D721Med (cell line): ENCODE measurements at regions not wholly inside any gene's neighbourhood (a gene's known extent, or its start where the extent isn't known, plus 50 kb on each side); places are given as distances from the start of the nearest gene placed in this dataset.

Source experiments
- DNase-seq: peaks from one replicate; pipeline ENCODE4 v3.0.0; 2011; ENCODE audit warnings: low spot score; ENCODE audit not compliant: insufficient read length
- FAIRE-seq: peaks from 2 replicates; lab custom pipeline; 2011; peaks lifted over from hg19 to GRCh38; lab: Jason Lieb, UNC
- TF ChIP-seq, protein P1 (sequence below): IDR thresholded peaks from 2 replicates; pipeline ENCODE4 v1.5.1; 2012; ENCODE audit warnings: mild to moderate bottlenecking, control low read depth; ENCODE audit not compliant: insufficient read depth; ENCODE audit errors: missing control alignments

DNA sequence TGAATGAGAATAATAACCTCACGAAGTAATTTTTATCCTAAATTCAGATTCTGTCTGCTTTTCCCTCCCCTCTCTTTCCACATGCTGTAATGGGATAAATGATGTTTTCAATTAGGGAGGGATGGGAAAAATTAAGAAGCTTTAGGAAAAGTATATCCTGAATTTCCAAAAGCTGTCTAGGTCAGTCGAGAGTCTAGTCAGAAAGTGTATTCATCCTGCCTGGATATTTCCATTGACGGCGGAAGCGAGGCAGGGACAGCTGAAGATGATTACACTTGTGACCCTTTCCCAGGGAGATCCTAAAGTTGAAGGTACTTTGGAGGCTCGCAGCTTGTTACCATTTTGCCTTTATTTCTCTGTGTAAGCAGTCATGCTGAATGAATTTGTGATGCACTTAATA, 204.1 kb downstream of the ZNF365 start:
- FAIRE-seq (no peak), DNase-seq (no peak)
- TF ChIP-seq, protein P1, sequence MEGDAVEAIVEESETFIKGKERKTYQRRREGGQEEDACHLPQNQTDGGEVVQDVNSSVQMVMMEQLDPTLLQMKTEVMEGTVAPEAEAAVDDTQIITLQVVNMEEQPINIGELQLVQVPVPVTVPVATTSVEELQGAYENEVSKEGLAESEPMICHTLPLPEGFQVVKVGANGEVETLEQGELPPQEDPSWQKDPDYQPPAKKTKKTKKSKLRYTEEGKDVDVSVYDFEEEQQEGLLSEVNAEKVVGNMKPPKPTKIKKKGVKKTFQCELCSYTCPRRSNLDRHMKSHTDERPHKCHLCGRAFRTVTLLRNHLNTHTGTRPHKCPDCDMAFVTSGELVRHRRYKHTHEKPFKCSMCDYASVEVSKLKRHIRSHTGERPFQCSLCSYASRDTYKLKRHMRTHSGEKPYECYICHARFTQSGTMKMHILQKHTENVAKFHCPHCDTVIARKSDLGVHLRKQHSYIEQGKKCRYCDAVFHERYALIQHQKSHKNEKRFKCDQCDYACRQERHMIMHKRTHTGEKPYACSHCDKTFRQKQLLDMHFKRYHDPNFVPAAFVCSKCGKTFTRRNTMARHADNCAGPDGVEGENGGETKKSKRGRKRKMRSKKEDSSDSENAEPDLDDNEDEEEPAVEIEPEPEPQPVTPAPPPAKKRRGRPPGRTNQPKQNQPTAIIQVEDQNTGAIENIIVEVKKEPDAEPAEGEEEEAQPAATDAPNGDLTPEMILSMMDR = no peak

DNA sequence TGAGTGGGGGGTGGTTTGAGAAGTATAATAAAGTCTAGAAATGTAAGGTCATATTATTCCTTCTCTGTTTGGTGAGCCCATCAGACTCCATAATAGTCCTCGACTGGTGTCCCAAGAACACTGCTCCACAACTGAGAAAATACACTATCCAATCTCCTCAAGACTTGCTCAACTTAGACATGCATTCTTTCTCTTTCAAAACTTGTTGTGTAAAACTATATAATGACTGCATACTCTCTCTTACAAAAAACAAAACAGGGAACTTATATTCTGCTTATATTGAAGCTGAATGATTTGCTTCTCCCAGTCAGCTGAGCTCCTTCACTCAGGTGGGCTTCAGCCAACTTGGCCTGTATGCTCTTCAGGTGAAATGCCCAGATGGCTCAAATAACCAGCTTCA, 204.7 kb downstream of the ZNF365 start:
- FAIRE-seq (no peak), DNase-seq (no peak)
- TF ChIP-seq, protein P1 = no peak

DNA sequence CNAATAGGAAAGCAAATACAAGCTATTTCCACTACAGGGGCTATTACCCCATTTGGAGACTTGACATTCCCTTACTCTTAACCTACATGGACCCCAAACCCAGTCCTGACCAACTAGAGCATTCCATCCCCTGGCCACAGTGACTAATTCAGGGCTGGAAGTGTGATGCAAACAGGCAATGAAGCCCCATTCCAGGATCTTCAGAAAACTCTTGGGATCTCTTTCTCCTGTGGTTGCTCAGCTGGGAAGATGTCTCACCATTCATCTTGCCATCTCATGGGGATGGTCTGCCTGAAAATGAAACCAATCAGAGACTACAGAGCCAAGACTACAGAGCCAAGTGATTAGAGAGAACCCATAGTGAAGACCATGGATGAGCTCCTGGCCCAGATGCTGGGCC, 206.2 kb downstream of the ZNF365 start:
- FAIRE-seq = no peak
- TF ChIP-seq, protein P1 = no peak
- no peak for DNase-seq

DNA sequence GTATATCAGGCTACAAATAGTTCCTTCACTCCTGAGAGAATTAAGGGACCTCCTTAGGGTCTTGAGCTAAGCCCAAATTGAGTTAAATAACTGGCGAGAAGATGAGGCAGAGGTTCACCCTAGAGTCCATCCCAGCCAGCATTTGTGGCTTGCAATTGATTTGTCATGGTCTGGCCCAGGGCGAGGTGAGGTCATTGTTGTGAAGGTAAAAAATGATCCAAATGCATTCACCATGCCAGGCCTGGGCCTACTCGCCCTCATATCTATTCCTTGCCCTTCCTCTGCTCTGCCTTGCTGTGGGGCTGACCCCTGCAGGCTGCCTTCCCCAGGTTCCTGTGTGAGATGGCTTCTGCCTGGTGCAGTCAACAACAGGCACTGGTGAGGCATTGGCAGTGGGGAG, 207.2 kb downstream of the ZNF365 start:
- DNase-seq (no peak), FAIRE-seq (no peak)
- TF ChIP-seq, protein P1 = no peak

DNA sequence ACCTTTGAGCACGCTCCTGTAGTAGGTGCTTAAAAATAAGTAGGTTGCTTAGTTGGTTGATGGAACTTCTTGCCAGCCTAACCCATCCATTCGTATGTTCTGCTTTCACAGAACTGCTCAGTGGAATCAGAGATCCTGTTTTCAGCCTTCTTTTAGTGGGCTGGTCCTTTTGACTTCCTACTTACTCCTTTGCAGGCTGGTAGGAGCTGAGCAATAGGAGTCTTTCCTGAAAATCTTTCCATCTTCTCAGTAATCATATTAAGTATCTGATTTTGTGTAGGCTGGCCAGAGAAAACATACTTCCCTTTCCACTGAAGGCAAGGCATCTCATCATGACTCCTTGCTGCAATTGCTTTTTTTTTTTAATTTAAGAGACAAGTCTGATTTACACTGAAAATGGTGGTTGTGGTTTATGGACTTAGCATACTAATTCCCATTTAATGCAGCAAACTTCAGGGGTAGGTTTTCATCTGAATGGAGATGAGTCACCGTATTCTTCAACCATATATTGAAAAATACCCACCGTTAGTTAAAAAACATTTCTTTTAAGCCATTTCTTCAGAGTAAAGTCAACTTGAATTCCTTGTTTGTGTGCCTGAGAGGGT, 208.0 kb downstream of the ZNF365 start:
- no peak for FAIRE-seq
- TF ChIP-seq, protein P1 = no peak
- no peak for DNase-seq

DNA sequence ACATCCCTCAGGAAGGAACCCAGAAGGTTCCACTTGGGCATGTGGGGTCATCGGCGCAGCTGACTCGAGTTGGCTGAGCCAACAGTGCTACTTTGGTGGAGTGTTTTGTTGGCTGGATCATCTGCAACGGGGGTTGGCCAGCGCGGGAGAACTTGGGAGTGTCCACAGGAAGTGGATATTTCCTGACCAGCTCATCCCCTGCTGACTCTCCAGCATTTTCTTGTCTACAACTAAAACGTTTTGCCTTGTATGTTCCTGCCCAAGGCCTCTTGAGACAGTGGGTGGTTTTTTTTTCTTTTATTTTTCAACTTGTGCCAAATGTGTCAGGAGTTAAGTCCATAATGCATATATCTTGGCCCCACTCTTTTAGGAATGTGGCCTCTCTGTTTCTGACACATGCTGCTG, 208.6 kb downstream of the ZNF365 start:
- FAIRE-seq = no peak
- DNase-seq = no peak
- TF ChIP-seq, protein P1 = no peak

DNA sequence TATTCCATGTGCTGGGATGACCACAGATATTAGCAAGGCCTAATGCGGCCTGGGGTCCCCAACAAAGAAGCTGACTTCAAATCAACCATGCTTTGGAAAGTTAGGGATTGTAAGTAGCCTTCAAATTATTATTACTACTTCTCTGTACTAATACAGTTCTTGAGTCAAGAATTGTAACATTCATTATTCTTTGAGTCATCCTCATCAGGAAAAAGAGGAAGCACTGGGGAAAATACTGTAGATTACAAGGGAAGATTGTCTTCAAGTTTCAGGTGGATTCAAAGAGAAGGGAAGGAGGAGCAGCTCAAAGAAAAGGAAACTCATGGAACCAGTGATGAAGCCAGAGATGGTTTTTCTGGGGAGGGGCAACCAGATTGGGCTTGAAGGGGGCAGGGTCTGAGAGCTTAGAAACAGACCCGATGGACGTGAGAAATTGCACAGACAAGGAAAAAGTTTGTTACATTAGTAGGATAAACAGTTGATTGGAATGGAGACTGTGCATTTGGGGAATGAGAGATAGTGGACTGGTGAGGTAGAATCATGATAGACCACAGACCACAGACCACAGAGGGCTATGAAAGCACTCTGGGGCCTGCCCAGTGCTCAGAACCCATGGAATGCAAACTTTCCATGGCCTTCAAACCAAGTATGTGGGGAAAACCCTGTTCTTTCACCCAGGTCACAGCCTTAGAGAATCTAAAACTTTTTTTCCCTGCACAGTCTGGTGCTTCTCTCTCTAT, 209.9 kb downstream of the ZNF365 start:
- TF ChIP-seq, protein P1 = no peak
- FAIRE-seq (no peak), DNase-seq (no peak)
